ENCODE measurements at regions not wholly inside any gene's neighbourhood (a gene's known extent, or its start where the extent isn't known, plus 50 kb on each side); places are given as distances from the start of the nearest gene placed in this dataset.

DNA sequence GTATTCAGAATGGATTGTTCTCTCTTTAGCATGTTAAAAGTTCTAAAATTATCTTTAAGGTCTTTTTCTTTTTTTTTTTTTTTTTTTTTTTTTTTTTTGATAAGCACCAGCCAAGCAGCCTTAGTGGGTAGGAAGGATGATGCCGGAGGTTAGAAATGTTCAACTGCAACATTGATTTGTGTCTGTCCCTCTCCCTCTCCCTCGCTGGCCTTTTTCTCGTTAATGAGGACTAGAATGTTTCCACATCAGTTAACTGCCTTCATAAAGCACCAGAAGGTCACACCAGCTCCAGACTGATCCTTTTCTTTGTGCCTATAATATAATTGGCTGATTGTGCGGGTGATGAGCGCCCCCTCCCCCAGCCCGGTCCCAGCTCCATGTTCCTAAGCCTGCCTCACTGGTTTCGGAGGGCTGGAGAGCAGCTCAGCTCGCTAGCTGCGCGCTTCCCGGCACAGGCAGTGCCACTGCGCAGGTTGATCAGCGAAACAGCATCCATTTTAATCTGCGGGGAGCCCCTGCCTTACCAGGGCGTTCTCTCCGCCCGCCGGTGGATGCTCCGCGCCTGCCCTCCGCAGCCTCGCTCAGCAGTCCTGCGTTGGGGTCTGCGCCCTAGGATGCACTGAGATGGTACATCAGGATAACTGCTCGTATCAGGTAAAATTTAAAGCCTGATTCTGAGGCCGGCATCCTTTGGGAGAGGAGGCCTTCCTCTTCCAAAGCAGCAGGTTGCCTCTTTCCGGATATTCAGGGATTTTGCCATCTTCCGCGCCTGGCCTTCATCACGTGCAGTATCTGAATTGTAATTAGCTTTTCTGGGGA lies 148.9 kb upstream of the IL12A start, which contains the start of gene SCHIP1:
- TF ChIP-seq PATZ1 (tag by site-specific recombination; IDR thresholded peaks at IDR 0.05): no peak
- TF ChIP-seq, protein P1, sequence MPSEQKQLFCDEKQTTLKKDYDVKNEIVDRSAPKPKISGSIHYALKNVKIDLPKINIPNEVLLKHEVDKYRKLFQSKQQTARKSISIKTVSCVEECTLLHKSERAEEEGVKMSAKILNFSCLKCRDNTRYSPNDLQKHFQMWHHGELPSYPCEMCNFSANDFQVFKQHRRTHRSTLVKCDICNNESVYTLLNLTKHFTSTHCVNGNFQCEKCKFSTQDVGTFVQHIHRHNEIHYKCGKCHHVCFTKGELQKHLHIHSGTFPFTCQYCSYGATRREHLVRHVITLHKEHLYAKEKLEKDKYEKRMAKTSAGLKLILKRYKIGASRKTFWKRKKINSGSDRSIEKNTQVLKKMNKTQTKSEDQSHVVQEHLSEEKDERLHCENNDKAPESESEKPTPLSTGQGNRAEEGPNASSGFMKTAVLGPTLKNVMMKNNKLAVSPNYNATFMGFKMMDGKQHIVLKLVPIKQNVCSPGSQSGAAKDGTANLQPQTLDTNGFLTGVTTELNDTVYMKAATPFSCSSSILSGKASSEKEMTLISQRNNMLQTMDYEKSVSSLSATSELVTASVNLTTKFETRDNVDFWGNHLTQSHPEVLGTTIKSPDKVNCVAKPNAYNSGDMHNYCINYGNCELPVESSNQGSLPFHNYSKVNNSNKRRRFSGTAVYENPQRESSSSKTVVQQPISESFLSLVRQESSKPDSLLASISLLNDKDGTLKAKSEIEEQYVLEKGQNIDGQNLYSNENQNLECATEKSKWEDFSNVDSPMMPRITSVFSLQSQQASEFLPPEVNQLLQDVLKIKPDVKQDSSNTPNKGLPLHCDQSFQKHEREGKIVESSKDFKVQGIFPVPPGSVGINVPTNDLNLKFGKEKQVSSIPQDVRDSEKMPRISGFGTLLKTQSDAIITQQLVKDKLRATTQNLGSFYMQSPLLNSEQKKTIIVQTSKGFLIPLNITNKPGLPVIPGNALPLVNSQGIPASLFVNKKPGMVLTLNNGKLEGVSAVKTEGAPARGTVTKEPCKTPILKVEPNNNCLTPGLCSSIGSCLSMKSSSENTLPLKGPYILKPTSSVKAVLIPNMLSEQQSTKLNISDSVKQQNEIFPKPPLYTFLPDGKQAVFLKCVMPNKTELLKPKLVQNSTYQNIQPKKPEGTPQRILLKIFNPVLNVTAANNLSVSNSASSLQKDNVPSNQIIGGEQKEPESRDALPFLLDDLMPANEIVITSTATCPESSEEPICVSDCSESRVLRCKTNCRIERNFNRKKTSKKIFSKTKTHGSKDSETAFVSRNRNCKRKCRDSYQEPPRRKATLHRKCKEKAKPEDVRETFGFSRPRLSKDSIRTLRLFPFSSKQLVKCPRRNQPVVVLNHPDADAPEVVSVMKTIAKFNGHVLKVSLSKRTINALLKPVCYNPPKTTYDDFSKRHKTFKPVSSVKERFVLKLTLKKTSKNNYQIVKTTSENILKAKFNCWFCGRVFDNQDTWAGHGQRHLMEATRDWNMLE (tag by site-specific recombination; conservative IDR thresholded peaks at IDR 0.05; ENCODE audit: low read depth): no peak
- TF ChIP-seq PRDM1 (tag by site-specific recombination; IDR thresholded peaks at IDR 0.05): no peak

Data from HEK293 (cell line).